Right renal cortex interstitium (tissue), 3 donors: ENCODE measurements at regions not wholly inside any gene's neighbourhood (a gene's known extent, or its start where the extent isn't known, plus 50 kb on each side); places are given as distances from the start of the nearest gene placed in this dataset.

Source experiments
- DNase-seq, 3 donors: peaks; one replicate each; pipeline ENCODE4 v3.0.0-alpha.2; 2013; ENCODE audit warnings: low read depth in 3 of 3, low spot score in 2 of 3

- no peak for DNase-seq
Measured at GRCh38 chr5:57338068-57338867, 144.3 kb downstream of the ACTBL2 start.

- no peak for DNase-seq
Measured at GRCh38 chr5:57335092-57335660, 147.4 kb downstream of the ACTBL2 start.

GRCh38 chr5:57334475-57334874 lies 148.1 kb downstream of the ACTBL2 start:
- no peak for DNase-seq

GRCh38 chr5:57332361-57332760 lies 150.2 kb downstream of the ACTBL2 start:
- DNase-seq: no peak

- no peak for DNase-seq
Measured at GRCh38 chr5:57327561-57328367, 153.9 kb downstream of the GPBP1 start.

GRCh38 chr5:57325678-57326397 lies 152.0 kb downstream of the GPBP1 start:
- DNase-seq: peak in 1 of 3 donors; percentile 36

- DNase-seq: no peak
Measured at GRCh38 chr5:57324861-57325260, 151.0 kb downstream of the GPBP1 start.

- no peak for DNase-seq
Measured at GRCh38 chr5:57324181-57324580, 150.3 kb downstream of the GPBP1 start.

GRCh38 chr5:57320582-57320981 lies 146.7 kb downstream of the GPBP1 start:
- DNase-seq: no peak

- DNase-seq: no peak
Measured at GRCh38 chr5:57319628-57320027, 145.8 kb downstream of the GPBP1 start.

- no peak for DNase-seq
Measured at GRCh38 chr5:57318251-57318650, 144.4 kb downstream of the GPBP1 start.

- DNase-seq: no peak
Measured at GRCh38 chr5:57317341-57317740, 143.5 kb downstream of the GPBP1 start.

GRCh38 chr5:57316798-57317327 lies 143.0 kb downstream of the GPBP1 start:
- DNase-seq: no peak

GRCh38 chr5:57315941-57316340 lies 142.1 kb downstream of the GPBP1 start:
- no peak for DNase-seq
